Gastrocnemius medialis (tissue), 4 donors: ENCODE measurements at regions not wholly inside any gene's neighbourhood (a gene's known extent, or its start where the extent isn't known, plus 50 kb on each side); places are given as distances from the start of the nearest gene placed in this dataset.

Source experiments
- ATAC-seq, 2 donors: fragments of 150-250 bp; one replicate each; pipeline ENCODE4 v1.9.1; 2016
- DNase-seq, 2 donors: peaks; one replicate each; pipeline ENCODE4 v3.0.0-alpha.2; 2019
- H3K27ac ChIP-seq, 4 donors: fragments of 200-600 bp; sonication (generic); 1 replicate in 1 of 4; 2 replicates in 3 of 4; pipeline ENCODE4 v1.5.1; 2016 to 2018; ENCODE audit warnings: mild to moderate bottlenecking in 2 of 4, moderate library complexity in 1 of 4
- H3K27me3 ChIP-seq, 3 donors: fragments of 200-600 bp; sonication (generic) in 2 of 3; 1 replicate in 1 of 3; 2 replicates in 2 of 3; pipeline versions ENCODE4 v1.5.1 to v1.6.0; 2016 to 2019; ENCODE audit warnings: mild to moderate bottlenecking in 1 of 3, moderate library complexity in 1 of 3
- H3K36me3 ChIP-seq, 2 donors: fragments of 200-600 bp; sonication (generic) in 1 of 2; one replicate each; pipeline ENCODE4 v1.5.1; 2017 to 2018
- H3K4me1 ChIP-seq, 2 donors: fragments of 200-600 bp; sonication (generic) in 1 of 2; one replicate each; pipeline ENCODE4 v1.5.1; 2016 to 2017; ENCODE audit warnings: mild to moderate bottlenecking in 2 of 2
- H3K4me3 ChIP-seq, 4 donors: fragments of 200-600 bp; sonication (generic) in 3 of 4; 1 replicate in 1 of 4; 2 replicates in 3 of 4; pipeline ENCODE4 v1.5.1; 2016 to 2019; ENCODE audit warnings: mild to moderate bottlenecking in 2 of 4
- H3K9me3 ChIP-seq, 3 donors: fragments of 200-600 bp; sonication (generic) in 2 of 3; 1 replicate in 1 of 3; 2 replicates in 2 of 3; pipeline ENCODE4 v1.5.1; 2016 to 2019
- CTCF ChIP-seq, 5 experiments: fragments of 450-650 bp in 3 of 5; fragments of 200-600 bp in 2 of 5; sonication (generic) in 2 of 5; IDR thresholded peaks in 4 of 5; conservative IDR thresholded peaks in 1 of 5; 1 replicate in 4 of 5; 2 replicates in 1 of 5; pipeline ENCODE4 v1.5.1; 2016 to 2019; ENCODE audit warnings: antibody characterized with exemption in 5 of 5, mild to moderate bottlenecking in 3 of 5, moderate library complexity in 3 of 5
- POLR2A ChIP-seq, 2 donors: fragments of 450-650 bp; IDR thresholded peaks; one replicate each; pipeline ENCODE4 v1.6.1; 2017; ENCODE audit warnings: antibody characterized with exemption in 2 of 2, mild to moderate bottlenecking in 2 of 2, moderate library complexity in 2 of 2
- in situ Hi-C, 4 donors: fragments of 200-750 bp; cut with MboI; loops; one replicate each; pipeline versions ENCODE4 v1.15.0 to v1.8.0; 2017; ENCODE audit warnings: low sequenced_read_pairs in 4 of 4
- intact Hi-C: fragments of 100-400 bp; cut with DNase I; formaldehyde crosslinking; loops from one replicate; pipeline ENCODE4 v1.15.1; 2023; ENCODE audit warnings: low total_unique reads

GRCh38 chr3:124553178-124553577 is 177.1 kb upstream of the UMPS start:
- in situ Hi-C loops, result no loop called here
- H3K9me3 ChIP-seq, result no peaks in the 10 kb centered on the region
- no peak overlapping the region for H3K4me3 ChIP-seq
- no peaks in the 10 kb centered on the region for H3K27me3 ChIP-seq
- TF ChIP-seq CTCF (IDR thresholded peaks at IDR 0.05 in 4 of 5, conservative IDR thresholded peaks at IDR 0.05 in 1 of 5) (no peak), POLR2A (IDR thresholded peaks at IDR 0.05) (no peak)
- intact Hi-C loops, result no loop called here
- H3K27ac ChIP-seq, result no peak overlapping the region
- no peak for ATAC-seq
- no peak for DNase-seq
- H3K36me3 ChIP-seq, result no peaks in the 10 kb centered on the region
- no peaks in the 10 kb centered on the region for H3K4me1 ChIP-seq

GRCh38 chr3:124556636-124557035 is 173.6 kb upstream of the UMPS start:
- intact Hi-C loops, result loop anchor here (5.0 kb wide), 1 partner anchor 539 kb away; no protein-coding TSS in a partner anchor
- Histone ChIP-seq H3K27me3 (no peaks in the 10 kb centered on the region), H3K27ac (no peak overlapping the region), H3K4me1 (peaks cover 7 to 8% of the 10 kb centered on the region in 2 donors), H3K4me3 (no peak overlapping the region), H3K9me3 (no peaks in the 10 kb centered on the region), H3K36me3 (no peaks in the 10 kb centered on the region)
- in situ Hi-C loops, result no loop called here
- DNase-seq (no peak), ATAC-seq (no peak)
- TF ChIP-seq CTCF (IDR thresholded peaks at IDR 0.05 in 4 of 5, conservative IDR thresholded peaks at IDR 0.05 in 1 of 5) (no peak), POLR2A (IDR thresholded peaks at IDR 0.05) (no peak)

- H3K36me3 ChIP-seq, result no peaks in the 10 kb centered on the region
- ATAC-seq (no peak), DNase-seq (no peak)
- in situ Hi-C loops (no loop called here), intact Hi-C loops (loop anchor here (2.0 to 5.0 kb wide), 2 partner anchors 65 to 540 kb away; no protein-coding TSS in a partner anchor)
- H3K27ac ChIP-seq, result no peak overlapping the region
- no peaks in the 10 kb centered on the region for H3K9me3 ChIP-seq
- H3K4me1 ChIP-seq, result peaks cover 7 to 8% of the 10 kb centered on the region in 2 donors
- H3K4me3 ChIP-seq, result no peak overlapping the region
- TF ChIP-seq CTCF (IDR thresholded peaks at IDR 0.05 in 4 of 5, conservative IDR thresholded peaks at IDR 0.05 in 1 of 5), result no peak
- no peak for TF ChIP-seq POLR2A (IDR thresholded peaks at IDR 0.05)
- no peaks in the 10 kb centered on the region for H3K27me3 ChIP-seq
Observed at GRCh38 chr3:124557433-124558232, 172.6 kb upstream of the UMPS start.

GRCh38 chr3:124558991-124559845 is 171.0 kb upstream of the UMPS start:
- peaks cover 7 to 8% of the 10 kb centered on the region in 2 donors for H3K4me1 ChIP-seq
- in situ Hi-C loops, result no loop called here
- intact Hi-C loops, result loop anchor here (2.0 to 5.0 kb wide), 2 partner anchors 66 to 542 kb away; no protein-coding TSS in a partner anchor

More at GRCh38 chr3:124558991-124559845, 171.0 kb upstream of the UMPS start:
- no peak for TF ChIP-seq POLR2A (IDR thresholded peaks at IDR 0.05)
- TF ChIP-seq CTCF (IDR thresholded peaks at IDR 0.05 in 4 of 5, conservative IDR thresholded peaks at IDR 0.05 in 1 of 5), result no peak
- Histone ChIP-seq H3K27ac (peak overlapping the region in 3 of 4 donors; percentile 4 to 45 (median 12)), H3K36me3 (no peaks in the 10 kb centered on the region), H3K4me3 (no peak overlapping the region), H3K9me3 (no peaks in the 10 kb centered on the region), H3K27me3 (no peaks in the 10 kb centered on the region)
- DNase-seq, result peak; percentile 23 to 30
- ATAC-seq, result peak; percentile 42 to 45
